Astrocyte of the hippocampus (primary cell): ENCODE measurements at regions not wholly inside any gene's neighbourhood (a gene's known extent, or its start where the extent isn't known, plus 50 kb on each side); places are given as distances from the start of the nearest gene placed in this dataset.

Experiments used
- DNase-seq: peaks from one replicate; pipeline ENCODE4 v3.0.0; 2011; ENCODE audit warnings: low read depth, low spot score

GRCh38 chr10:69684020-69684980 is 54.3 kb downstream of the FAM241B start:
- DNase-seq = peak; percentile 14

GRCh38 chr10:69684981-69685353 is 54.9 kb downstream of the FAM241B start:
- DNase-seq = no peak

- DNase-seq = no peak
Measured at GRCh38 chr10:69685426-69685801, 55.4 kb downstream of the FAM241B start.

GRCh38 chr10:69685802-69686585 is 55.9 kb downstream of the FAM241B start:
- DNase-seq = peak; percentile 41

GRCh38 chr10:69686866-69687265 is 56.8 kb downstream of the FAM241B start:
- no peak for DNase-seq

- DNase-seq = no peak
Measured at GRCh38 chr10:69687426-69687825, 57.4 kb downstream of the FAM241B start.

GRCh38 chr10:69692267-69692666 is 62.2 kb downstream of the FAM241B start:
- no peak for DNase-seq

- no peak for DNase-seq
Measured at GRCh38 chr10:69692891-69693290, 62.8 kb downstream of the FAM241B start.

GRCh38 chr10:69693886-69694285 is 63.8 kb downstream of the FAM241B start:
- no peak for DNase-seq

GRCh38 chr10:69696073-69696731 is 66.2 kb downstream of the FAM241B start:
- DNase-seq = peak; percentile 87

- no peak for DNase-seq
Measured at GRCh38 chr10:69697006-69697405, 67.0 kb downstream of the FAM241B start.

- DNase-seq = no peak
Measured at GRCh38 chr10:69703256-69703655, 73.2 kb downstream of the FAM241B start.

GRCh38 chr10:69703766-69704630 is 74.0 kb downstream of the FAM241B start:
- peak; percentile 66 for DNase-seq

GRCh38 chr10:69709366-69709941 is 79.4 kb downstream of the FAM241B start:
- DNase-seq = no peak

GRCh38 chr10:69710008-69710888 is 80.2 kb downstream of the FAM241B start:
- no peak for DNase-seq

GRCh38 chr10:69712342-69712741 is 82.3 kb downstream of the FAM241B start:
- DNase-seq = no peak

GRCh38 chr10:69714572-69714971 is 84.5 kb downstream of the FAM241B start:
- no peak for DNase-seq

GRCh38 chr10:69715156-69715898 is 85.3 kb downstream of the FAM241B start:
- DNase-seq = peak; percentile 36
